Colon (tissue), 2 donors: ENCODE measurements at regions not wholly inside any gene's neighbourhood (a gene's known extent, or its start where the extent isn't known, plus 50 kb on each side); places are given as distances from the start of the nearest gene placed in this dataset.

Experiments used
- FAIRE-seq: peaks from 2 replicates; lab custom pipeline; 2012; peaks lifted over from hg19 to GRCh38; lab: Jason Lieb, UNC
- donor health status: control.
- donor health status: control.

- peak; percentile 49 for FAIRE-seq
Measured at GRCh38 chr10:78623578-78624215, 445.1 kb upstream of the ZMIZ1 start.

- FAIRE-seq = no peak
Measured at GRCh38 chr10:78624791-78625190, 444.0 kb upstream of the ZMIZ1 start.

DNA sequence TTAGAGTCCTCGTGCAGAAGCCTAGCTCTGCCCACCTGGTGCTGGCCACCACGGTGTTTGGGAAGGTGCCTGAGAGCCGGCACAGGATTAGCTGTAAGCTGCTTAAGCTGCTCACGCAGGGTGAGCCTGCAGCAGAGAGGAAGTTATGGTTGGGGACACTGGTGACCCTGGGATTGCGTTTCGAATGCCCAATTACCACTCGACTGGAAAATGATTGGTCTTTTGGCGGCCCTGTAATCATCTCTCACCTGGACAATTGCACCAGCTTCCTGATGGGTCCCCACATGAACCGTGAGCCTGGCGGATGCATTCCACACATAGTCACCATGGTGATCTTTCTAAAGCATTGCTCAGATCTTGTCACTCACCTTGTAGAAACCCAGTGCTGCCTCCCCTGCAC is 442.3 kb upstream of the ZMIZ1 start:
- no peak for FAIRE-seq

GRCh38 chr10:78627254-78627795 is 441.4 kb upstream of the ZMIZ1 start:
- FAIRE-seq = no peak

DNA sequence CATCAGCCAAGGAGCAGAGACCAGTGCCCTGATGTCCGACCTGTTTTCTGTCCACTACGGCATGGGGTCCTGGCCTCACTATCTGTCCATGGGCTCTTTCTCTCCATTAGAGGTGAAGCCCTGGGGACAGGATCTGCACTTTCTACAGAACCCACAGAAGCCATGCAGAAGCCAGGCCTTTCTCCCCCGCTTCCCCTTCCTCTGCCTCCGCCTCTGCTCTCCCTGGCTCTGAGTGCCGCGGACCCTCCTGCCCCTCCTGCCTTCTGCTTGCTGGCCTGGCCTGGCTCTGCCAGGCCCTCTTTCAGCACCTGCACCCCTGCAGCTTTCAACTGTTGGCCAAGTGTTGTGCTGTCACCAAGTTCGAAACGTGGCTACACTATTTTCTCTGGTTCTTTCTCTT is 439.8 kb upstream of the ZMIZ1 start:
- FAIRE-seq = no peak

DNA sequence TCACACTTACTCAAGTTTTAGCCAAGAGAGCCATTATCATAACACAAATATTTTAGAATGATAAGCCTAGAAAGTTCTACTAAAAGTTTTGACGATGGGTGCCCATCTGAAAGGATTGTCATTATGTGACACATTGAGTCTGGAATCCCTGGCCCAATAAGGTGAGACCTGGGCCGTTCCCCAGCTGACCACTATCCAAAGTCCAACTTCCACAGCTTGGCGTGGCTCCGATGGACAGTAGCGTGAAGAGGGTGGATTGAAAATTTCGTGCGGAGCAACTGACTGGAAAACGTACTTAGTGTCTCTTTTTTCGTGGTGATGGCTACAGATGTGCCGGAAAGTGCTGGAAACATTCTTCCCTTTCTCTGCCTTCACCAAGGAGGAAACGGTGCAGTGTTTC is 439.0 kb upstream of the ZMIZ1 start:
- no peak for FAIRE-seq

GRCh38 chr10:78630944-78631838 is 437.6 kb upstream of the ZMIZ1 start:
- no peak for FAIRE-seq

GRCh38 chr10:78634389-78634815 is 434.4 kb upstream of the ZMIZ1 start:
- FAIRE-seq = no peak

DNA sequence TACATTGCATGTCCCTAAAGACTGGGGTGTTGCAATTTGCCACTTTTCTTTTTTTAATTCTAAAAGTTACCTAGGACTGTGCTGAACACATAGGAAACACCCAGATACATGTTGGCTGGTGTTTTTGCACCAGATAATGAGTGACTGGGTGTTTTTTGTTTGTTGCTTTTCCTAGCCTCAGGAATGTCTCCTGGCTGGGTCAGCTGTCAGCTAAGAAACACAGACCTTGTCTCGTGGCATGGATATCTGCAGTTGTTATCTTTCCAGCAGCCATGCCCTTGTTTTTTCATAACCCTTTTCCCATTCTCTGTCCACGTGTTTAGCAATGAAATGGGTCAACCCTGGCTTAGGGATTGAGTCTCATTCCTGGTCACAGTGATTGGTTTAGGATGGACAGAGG is 433.9 kb upstream of the ZMIZ1 start:
- no peak for FAIRE-seq

- no peak for FAIRE-seq
Measured at GRCh38 chr10:78639629-78640028, 429.1 kb upstream of the ZMIZ1 start.

GRCh38 chr10:78640796-78641636 is 427.8 kb upstream of the ZMIZ1 start:
- no peak for FAIRE-seq

GRCh38 chr10:78641693-78642092 is 427.1 kb upstream of the ZMIZ1 start:
- FAIRE-seq = no peak

DNA sequence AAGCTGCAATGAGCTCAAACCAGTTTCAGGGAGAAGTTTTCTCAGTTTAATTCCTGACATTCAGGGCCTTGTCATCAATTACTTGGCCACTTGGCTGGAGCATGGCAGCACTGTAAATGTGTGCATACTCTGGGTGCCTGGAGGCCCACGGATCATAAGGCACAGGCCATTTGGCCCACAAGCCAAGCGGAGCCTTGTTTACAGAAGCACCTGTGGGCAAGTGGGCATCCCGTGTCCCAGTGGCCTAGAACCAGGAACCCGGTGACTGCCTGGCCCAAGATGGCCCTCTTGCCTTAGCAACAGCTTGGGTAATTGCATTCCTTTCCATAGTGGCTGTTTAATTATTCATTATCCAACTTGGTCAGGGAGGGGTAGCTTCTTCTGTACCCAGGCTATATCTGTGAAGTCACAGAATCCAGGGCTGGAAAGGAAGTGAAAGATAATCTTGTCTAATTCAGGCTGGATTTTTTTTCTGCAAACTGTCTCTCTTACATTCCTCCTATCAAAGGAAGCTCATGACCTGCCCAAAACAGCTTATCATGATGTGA is 426.4 kb upstream of the ZMIZ1 start:
- FAIRE-seq = no peak

GRCh38 chr10:78643513-78643912 is 425.3 kb upstream of the ZMIZ1 start:
- FAIRE-seq = no peak

DNA sequence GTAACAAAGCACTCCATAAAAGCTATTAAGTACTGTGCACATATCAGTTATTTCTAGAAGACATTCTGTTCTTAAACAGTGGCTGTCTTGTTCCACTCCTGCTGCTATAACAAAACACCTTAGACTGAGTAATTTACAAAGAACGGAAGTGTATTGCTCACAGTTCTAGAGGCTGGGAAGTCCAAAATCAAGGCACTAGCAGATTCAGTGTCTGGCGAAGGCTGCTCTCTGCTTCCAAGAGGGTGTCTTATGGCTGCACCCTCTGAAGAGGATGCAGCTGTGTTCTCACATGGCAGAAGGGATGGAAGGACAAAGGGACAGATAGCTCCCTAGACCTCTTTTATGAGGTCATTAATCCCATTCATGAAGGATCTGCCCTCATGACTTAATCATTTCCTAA is 424.2 kb upstream of the ZMIZ1 start:
- no peak for FAIRE-seq

DNA sequence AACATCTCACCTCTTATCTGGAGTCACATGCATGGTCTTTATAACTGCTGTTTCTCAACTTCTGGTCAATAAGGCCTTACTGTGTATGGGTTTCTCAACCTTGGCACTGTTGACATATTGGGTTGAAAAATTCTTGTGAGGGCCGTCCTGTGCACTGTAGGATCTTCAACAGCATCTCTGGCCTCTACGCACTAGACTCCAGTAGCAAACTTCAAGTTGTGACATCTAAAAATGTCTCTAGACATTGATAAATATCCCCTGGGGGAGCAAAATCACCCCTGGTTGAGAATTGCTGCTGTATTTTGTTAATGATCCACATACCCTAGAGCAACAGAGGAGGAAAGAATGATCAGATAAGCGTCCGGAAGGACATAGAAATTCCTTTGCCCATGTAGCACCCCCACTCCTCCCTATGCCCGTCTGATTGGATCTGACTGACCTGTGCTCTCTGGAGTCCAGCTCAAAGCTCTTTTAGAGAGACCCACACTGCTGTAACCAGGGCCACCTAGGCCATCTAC is 423.5 kb upstream of the ZMIZ1 start:
- no peak for FAIRE-seq

GRCh38 chr10:78645975-78646374 is 422.8 kb upstream of the ZMIZ1 start:
- no peak for FAIRE-seq

DNA sequence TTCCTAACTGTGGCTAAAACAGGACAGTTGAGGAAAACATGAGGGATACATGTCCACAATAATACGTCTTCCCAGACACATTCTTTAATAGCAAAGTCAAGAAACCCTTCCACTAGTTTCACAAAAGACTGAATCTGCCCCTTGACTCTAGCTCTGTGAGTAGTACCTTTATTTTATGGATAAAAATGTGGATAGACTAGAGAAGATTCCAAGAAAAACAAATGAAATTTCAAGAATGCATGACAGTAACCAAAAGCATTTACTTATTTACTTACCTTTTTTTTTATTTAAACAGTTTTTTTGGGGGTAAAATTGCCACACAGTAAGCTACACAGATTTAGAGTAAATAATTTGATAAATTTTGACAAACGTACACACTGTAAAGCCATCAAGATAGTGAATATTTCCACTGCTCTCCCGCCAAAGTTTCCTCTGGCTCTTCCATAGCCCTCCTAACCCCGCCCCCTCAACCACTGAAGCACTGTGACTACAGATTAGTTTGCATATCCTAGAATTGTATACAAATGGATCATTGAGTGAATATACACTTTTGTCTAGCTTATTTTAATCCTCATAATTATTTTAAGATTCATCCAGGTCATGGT is 420.4 kb upstream of the ZMIZ1 start:
- no peak for FAIRE-seq

GRCh38 chr10:78649429-78649828 is 419.3 kb upstream of the ZMIZ1 start:
- no peak for FAIRE-seq

- FAIRE-seq = no peak
Measured at GRCh38 chr10:78650122-78650521, 418.6 kb upstream of the ZMIZ1 start.

GRCh38 chr10:78651287-78651686 is 417.5 kb upstream of the ZMIZ1 start:
- FAIRE-seq = no peak
